Ishikawa (cell line): ENCODE measurements at regions not wholly inside any gene's neighbourhood (a gene's known extent, or its start where the extent isn't known, plus 50 kb on each side); places are given as distances from the start of the nearest gene placed in this dataset.

Source experiments
- CEBPB ChIP-seq: IDR thresholded peaks from 2 replicates; pipeline ENCODE4 v1.6.1; 2012
- CREB1 ChIP-seq: IDR thresholded peaks from 2 replicates; pipeline ENCODE4 v1.6.1; 2012; ENCODE audit warnings: low read depth
- EGR1 ChIP-seq: IDR thresholded peaks from 2 replicates; pipeline ENCODE4 v1.6.1; 2012
- EP300 ChIP-seq: IDR thresholded peaks from 2 replicates; pipeline ENCODE4 v1.6.1; 2012; ENCODE audit warnings: borderline replicate concordance
- FOXM1 ChIP-seq: IDR thresholded peaks from 2 replicates; pipeline ENCODE4 v1.6.1; 2012; ENCODE audit warnings: low read depth, borderline replicate concordance
- NFIC ChIP-seq: IDR thresholded peaks from 2 replicates; pipeline ENCODE4 v1.6.1; 2012
- RAD21 ChIP-seq: IDR thresholded peaks from 2 replicates; pipeline ENCODE4 v1.6.1; 2012; ENCODE audit warnings: low read depth
- TAF1 ChIP-seq: IDR thresholded peaks from 2 replicates; pipeline ENCODE4 v1.6.1; 2012; ENCODE audit warnings: low read depth, mild to moderate bottlenecking
- TCF12 ChIP-seq: IDR thresholded peaks from 2 replicates; pipeline ENCODE4 v1.6.1; 2012; ENCODE audit warnings: low read depth
- TEAD4 ChIP-seq: IDR thresholded peaks from 2 replicates; pipeline ENCODE4 v1.6.1; 2012
- YY1 ChIP-seq: IDR thresholded peaks from 2 replicates; pipeline ENCODE4 v1.6.1; 2012; ENCODE audit warnings: low read depth
- ZBTB7A ChIP-seq: IDR thresholded peaks from 2 replicates; pipeline ENCODE4 v1.6.1; 2012; ENCODE audit warnings: low read depth
- TF ChIP-seq, protein P1 (sequence below): IDR thresholded peaks from 2 replicates; pipeline ENCODE4 v1.6.1; 2012
- TF ChIP-seq, protein P2 (sequence below): IDR thresholded peaks from 2 replicates; pipeline ENCODE4 v1.6.1; 2012
- TF ChIP-seq, protein P3 (sequence below): IDR thresholded peaks from 2 replicates; pipeline ENCODE4 v1.6.1; 2012; ENCODE audit warnings: low read depth, mild to moderate bottlenecking

DNA sequence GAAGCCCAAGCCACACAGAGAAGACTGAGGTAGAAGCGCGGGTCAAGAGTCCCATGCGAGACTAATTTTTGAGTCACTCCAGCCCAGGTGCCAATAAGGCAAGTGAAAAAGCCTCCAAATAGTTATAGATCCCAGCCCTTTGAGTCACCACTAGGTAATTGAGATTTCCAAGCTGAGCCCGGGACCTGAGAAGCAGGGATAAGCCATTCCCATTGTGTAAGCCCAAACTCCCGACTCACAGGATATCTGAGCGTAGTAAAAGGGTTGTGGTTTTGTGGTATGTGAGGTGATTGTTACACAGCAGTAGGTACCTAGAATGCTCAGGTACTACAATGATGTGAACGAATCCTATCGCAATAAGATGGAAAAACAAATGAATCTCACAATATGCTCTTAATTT, 560.7 kb downstream of the DSC3 start:
- TF ChIP-seq TEAD4: no peak
- TF ChIP-seq EP300: no peak
- TF ChIP-seq ZBTB7A: no peak
- no peak for TF ChIP-seq RAD21
- TF ChIP-seq, protein P1, sequence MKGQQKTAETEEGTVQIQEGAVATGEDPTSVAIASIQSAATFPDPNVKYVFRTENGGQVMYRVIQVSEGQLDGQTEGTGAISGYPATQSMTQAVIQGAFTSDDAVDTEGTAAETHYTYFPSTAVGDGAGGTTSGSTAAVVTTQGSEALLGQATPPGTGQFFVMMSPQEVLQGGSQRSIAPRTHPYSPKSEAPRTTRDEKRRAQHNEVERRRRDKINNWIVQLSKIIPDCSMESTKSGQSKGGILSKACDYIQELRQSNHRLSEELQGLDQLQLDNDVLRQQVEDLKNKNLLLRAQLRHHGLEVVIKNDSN: no peak

DNA sequence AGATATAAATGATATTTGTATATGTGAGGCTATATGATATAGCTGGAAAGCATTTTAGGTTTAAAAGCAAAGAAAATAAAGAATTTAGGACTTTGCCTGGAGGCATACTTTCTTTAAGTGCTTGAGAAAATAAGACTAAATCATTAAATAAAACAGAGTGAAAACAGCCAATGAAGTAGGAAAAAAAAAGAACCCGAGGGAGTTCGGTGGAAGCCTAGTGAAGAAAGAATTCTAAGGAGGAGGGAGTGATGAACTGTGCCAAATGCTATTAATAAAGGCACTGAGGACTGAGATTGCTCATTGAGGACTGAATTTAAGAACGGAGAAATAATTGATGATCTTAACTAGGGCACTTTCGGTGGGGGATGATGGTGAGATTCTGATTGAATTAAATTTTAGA, 573.5 kb downstream of the DSC3 start:
- TF ChIP-seq TEAD4 (no peak), CREB1 (no peak), TAF1 (no peak)

DNA sequence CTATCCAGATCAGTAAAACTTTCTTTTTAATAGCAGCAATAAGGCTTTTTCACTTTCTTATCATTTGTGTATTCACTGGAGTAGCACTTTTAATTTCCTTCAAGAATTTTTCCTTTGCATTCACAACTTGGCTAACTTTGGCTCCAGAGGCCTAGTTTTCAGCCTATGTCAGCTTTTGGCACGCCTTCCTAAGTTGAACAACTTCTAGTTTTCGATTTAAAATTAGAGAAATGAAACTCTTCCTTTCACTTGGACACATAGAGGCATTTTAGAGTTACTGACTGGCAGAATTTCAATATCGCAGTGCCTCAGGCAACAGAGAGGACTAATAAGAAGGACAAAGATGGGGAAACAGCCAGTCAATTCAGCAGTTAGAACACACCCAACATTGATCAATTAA, 577.4 kb downstream of the DSC3 start:
- TF ChIP-seq FOXM1 (no peak), EP300 (no peak), YY1 (no peak), EGR1 (no peak), CEBPB (no peak), ZBTB7A (no peak)
- TF ChIP-seq, protein P2, sequence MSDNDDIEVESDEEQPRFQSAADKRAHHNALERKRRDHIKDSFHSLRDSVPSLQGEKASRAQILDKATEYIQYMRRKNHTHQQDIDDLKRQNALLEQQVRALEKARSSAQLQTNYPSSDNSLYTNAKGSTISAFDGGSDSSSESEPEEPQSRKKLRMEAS: no peak
- TF ChIP-seq, protein P1: no peak
- TF ChIP-seq, protein P3, sequence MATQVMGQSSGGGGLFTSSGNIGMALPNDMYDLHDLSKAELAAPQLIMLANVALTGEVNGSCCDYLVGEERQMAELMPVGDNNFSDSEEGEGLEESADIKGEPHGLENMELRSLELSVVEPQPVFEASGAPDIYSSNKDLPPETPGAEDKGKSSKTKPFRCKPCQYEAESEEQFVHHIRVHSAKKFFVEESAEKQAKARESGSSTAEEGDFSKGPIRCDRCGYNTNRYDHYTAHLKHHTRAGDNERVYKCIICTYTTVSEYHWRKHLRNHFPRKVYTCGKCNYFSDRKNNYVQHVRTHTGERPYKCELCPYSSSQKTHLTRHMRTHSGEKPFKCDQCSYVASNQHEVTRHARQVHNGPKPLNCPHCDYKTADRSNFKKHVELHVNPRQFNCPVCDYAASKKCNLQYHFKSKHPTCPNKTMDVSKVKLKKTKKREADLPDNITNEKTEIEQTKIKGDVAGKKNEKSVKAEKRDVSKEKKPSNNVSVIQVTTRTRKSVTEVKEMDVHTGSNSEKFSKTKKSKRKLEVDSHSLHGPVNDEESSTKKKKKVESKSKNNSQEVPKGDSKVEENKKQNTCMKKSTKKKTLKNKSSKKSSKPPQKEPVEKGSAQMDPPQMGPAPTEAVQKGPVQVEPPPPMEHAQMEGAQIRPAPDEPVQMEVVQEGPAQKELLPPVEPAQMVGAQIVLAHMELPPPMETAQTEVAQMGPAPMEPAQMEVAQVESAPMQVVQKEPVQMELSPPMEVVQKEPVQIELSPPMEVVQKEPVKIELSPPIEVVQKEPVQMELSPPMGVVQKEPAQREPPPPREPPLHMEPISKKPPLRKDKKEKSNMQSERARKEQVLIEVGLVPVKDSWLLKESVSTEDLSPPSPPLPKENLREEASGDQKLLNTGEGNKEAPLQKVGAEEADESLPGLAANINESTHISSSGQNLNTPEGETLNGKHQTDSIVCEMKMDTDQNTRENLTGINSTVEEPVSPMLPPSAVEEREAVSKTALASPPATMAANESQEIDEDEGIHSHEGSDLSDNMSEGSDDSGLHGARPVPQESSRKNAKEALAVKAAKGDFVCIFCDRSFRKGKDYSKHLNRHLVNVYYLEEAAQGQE: no peak

DNA sequence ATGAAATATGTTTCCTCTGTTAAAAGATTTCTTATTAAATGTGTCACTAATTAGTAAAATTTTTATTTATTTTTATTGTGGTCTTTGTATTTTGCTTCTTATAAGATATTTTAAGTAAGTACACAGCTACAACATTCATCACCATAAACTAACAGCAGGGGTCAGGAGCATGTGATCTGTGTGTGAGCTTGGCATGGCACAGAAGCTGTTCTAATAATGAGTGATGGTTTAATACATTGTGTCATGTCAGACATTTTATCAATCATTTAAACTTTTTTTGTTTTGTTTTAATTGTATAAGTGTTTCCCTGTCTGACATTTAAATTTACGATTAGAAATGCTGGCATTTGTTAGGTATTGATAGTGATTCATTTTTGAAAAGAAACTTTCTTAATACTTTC, 585.4 kb downstream of the DSC3 start:
- no peak for TF ChIP-seq FOXM1
- TF ChIP-seq EP300: no peak
- TF ChIP-seq, protein P3: no peak
- TF ChIP-seq RAD21: no peak
- TF ChIP-seq, protein P2: no peak
- TF ChIP-seq TAF1: no peak
- no peak for TF ChIP-seq EGR1
- TF ChIP-seq YY1: no peak
- TF ChIP-seq, protein P1: no peak
- TF ChIP-seq CREB1: no peak
- no peak for TF ChIP-seq TCF12
- TF ChIP-seq ZBTB7A: no peak
- no peak for TF ChIP-seq CEBPB
- TF ChIP-seq NFIC: no peak
- no peak for TF ChIP-seq TEAD4

DNA sequence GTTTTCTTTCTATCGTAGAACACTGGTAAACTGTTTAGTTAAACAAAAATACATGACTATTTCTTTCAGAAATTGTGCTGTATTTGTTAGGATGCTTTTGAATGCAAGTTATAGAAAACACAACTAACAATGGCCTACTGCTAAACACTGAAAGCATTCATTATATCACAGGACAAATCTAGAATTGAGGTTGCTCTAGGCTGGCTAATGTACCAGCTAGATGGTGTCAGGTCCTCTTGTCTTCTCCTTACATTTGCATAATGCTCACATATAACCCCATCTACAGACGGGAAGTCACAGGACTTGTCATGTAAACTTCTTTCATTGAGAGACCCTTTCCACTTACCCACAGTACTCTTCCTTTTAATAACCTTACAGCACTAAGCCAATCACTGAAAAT, 586.8 kb downstream of the DSC3 start:
- no peak for TF ChIP-seq YY1
- no peak for TF ChIP-seq CEBPB
- TF ChIP-seq TEAD4: no peak
- TF ChIP-seq, protein P1: no peak
- no peak for TF ChIP-seq EP300
- no peak for TF ChIP-seq FOXM1
- TF ChIP-seq EGR1: no peak
- no peak for TF ChIP-seq ZBTB7A
- TF ChIP-seq, protein P2: no peak
- no peak for TF ChIP-seq CREB1
- no peak for TF ChIP-seq NFIC
- no peak for TF ChIP-seq TAF1
- TF ChIP-seq, protein P3: no peak
- TF ChIP-seq RAD21: no peak
- TF ChIP-seq TCF12: no peak
